Spleen (tissue), 11 donors: ENCODE measurements at regions not wholly inside any gene's neighbourhood (a gene's known extent, or its start where the extent isn't known, plus 50 kb on each side); places are given as distances from the start of the nearest gene placed in this dataset.

Experiments
- DNase-seq: peaks from one replicate; pipeline ENCODE4 v3.0.0-alpha.2; 2020
- H3K27ac ChIP-seq, 8 donors: fragments of 200-600 bp; sonication (generic) in 7 of 8; 1 replicate in 4 of 8; 2 replicates in 4 of 8; pipeline versions ENCODE4 v1.5.0 to v1.8.0; 2016 to 2021; ENCODE audit warnings: inconsistent platforms in 4 of 8, mild to moderate bottlenecking in 4 of 8, moderate library complexity in 1 of 8
- H3K27me3 ChIP-seq, 7 donors: fragments of 200-600 bp; sonication (generic) in 6 of 7; replicated peaks in 1 of 7; 1 replicate in 4 of 7; 2 replicates in 3 of 7; pipeline versions ENCODE4 v1.5.0 to v1.8.0; 2016 to 2021; ENCODE audit warnings: inconsistent platforms in 3 of 7, mild to moderate bottlenecking in 1 of 7
- H3K36me3 ChIP-seq, 6 donors: fragments of 200-600 bp; sonication (generic) in 5 of 6; 1 replicate in 4 of 6; 2 replicates in 2 of 6; pipeline versions ENCODE4 v1.5.0 to v1.8.0; 2016 to 2021; ENCODE audit warnings: inconsistent platforms in 2 of 6
- H3K4me1 ChIP-seq, 6 donors: fragments of 200-600 bp; sonication (generic) in 5 of 6; 1 replicate in 3 of 6; 2 replicates in 3 of 6; pipeline versions ENCODE4 v1.5.0 to v1.8.0; 2016 to 2021; ENCODE audit warnings: inconsistent platforms in 3 of 6
- H3K4me3 ChIP-seq, 8 donors: fragments of 200-600 bp; sonication (generic) in 7 of 8; 1 replicate in 4 of 8; 2 replicates in 4 of 8; pipeline versions ENCODE4 v1.5.0 to v1.8.0; 2016 to 2021; ENCODE audit warnings: inconsistent platforms in 4 of 8, mild to moderate bottlenecking in 4 of 8, moderate library complexity in 2 of 8
- H3K9me3 ChIP-seq, 8 donors: fragments of 200-600 bp; sonication (generic) in 7 of 8; 1 replicate in 4 of 8; 2 replicates in 4 of 8; pipeline versions ENCODE4 v1.5.0 to v1.8.0; 2016 to 2021; ENCODE audit warnings: inconsistent platforms in 4 of 8
- CTCF ChIP-seq, 11 experiments: fragments of 200-600 bp in 7 of 11; fragments of 450-650 bp in 4 of 11; sonication (generic) in 4 of 11; IDR thresholded peaks in 8 of 11; conservative IDR thresholded peaks in 3 of 11; 1 replicate in 7 of 11; 2 replicates in 4 of 11; pipeline versions ENCODE4 v1.4.0 to v1.8.0; 2016 to 2021; ENCODE audit warnings: antibody characterized with exemption in 11 of 11, inconsistent platforms in 4 of 11, mild to moderate bottlenecking in 1 of 11
- POLR2A ChIP-seq, 3 donors: fragments of 450-650 bp; IDR thresholded peaks; one replicate each; pipeline ENCODE4 v1.5.1; 2017; ENCODE audit warnings: antibody characterized with exemption in 3 of 3, mild to moderate bottlenecking in 1 of 3
- POLR2AphosphoS5 ChIP-seq, 3 donors: sonication (generic); formaldehyde crosslinking; IDR thresholded peaks; one replicate each; pipeline ENCODE4 v1.5.1; 2017; ENCODE audit warnings: antibody characterized with exemption in 3 of 3
- WGBS, 5 donors: extraction: QIAGEN DNeasy Blood & Tissue Kit in 3 of 5; methylation state at CpG; one replicate each; pipeline versions ENCODE4 v1.1.5 to v1.1.7; 2013 to 2018; 5-methylcytosine and 5-hydroxymethylcytosine counted together
- intact Hi-C: fragments of 100-400 bp; cut with DNase I; formaldehyde crosslinking; loops from one replicate; pipeline ENCODE4 v1.15.0; 2023; ENCODE audit warnings: low total_unique reads
- donor health status: healthy with polysubstance abuse.
- donor health status: DM: no; HTN: no; CAD: no; lungs with moderate emphysema.
- donor health status: DM: no; HTN: no; CAD: no.
- donor health status: Bipolar disorder and iron deficiency.
- donor health status: healthy.
- donor health status: DM: no; HTN: no; CAD: no.
- donor health status: DM: yes; HTN: yes; CAD: no.

DNA sequence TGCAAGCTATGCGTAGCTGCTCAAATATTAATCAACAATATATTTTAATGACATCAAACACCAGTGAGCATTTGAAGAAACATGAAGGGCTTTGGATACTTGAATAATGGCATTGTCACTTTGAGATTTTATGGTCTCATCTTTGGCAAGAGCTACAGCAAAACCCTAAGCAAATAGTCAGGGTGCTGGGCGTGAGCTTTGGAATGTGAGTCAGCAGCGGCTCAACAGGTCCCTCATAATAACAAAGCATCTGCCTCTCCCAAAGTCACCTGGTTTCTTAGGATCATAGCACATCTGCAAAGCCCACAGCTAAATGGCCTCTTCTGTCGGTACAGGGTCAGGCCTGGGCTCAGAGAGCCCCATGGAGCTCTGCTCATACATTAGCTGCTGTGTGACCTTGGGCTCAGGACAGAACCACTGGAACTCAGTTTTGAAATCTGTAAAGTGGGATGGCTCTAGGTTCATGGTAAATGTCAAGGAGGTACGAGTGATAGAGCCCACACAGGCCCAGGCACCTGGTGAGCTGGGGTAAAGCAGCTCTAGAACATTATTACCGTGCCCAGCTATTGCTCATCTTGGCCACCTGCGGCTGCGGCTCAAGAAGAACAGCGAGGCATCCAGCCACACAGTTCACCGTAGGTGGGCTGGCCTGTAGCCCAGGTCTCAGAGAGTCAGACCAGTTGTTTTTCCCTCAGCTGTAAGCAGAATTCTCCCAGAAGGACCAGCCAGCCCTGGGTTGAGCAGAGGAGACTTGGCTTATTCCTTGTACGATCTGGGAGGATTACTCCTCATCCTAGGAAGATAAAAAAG, 544.5 kb upstream of the CDH11 start:
- Histone ChIP-seq H3K4me1 (peaks cover 0 to 9% (median 2%) of the 10 kb centered on the region in 6 donors), H3K36me3 (no peaks in the 10 kb centered on the region), H3K9me3 (peaks cover 0 to 3% (median 0%) of the 10 kb centered on the region in 8 donors), H3K27me3 (no peaks in the 10 kb centered on the region), H3K4me3 (no peak overlapping the region), H3K27ac (no peak overlapping the region)
- intact Hi-C loops = no loop called here
- TF ChIP-seq CTCF (IDR thresholded peaks at IDR 0.05 in 8 of 11, conservative IDR thresholded peaks at IDR 0.05 in 3 of 11) = no peak
- no peak for TF ChIP-seq POLR2A (IDR thresholded peaks at IDR 0.05)
- TF ChIP-seq POLR2AphosphoS5 (IDR thresholded peaks at IDR 0.05) = no peak
- WGBS, 5 donors = 85 to 95% (median 91%) methylated on average over 9 to 11 of the region's 11 CpGs
- DNase-seq = no peak

- no peak for TF ChIP-seq POLR2A (IDR thresholded peaks at IDR 0.05)
- Histone ChIP-seq H3K36me3 (no peaks in the 10 kb centered on the region), H3K4me1 (peaks cover 0 to 2% (median 0%) of the 10 kb centered on the region in 6 donors), H3K27me3 (no peaks in the 10 kb centered on the region), H3K4me3 (no peak overlapping the region), H3K27ac (no peak overlapping the region), H3K9me3 (peaks cover 0 to 3% (median 0%) of the 10 kb centered on the region in 8 donors)
- WGBS, 5 donors = 80 to 91% (median 81%) methylated on average over 3 of the region's 3 CpGs
- no peak for DNase-seq
- intact Hi-C loops = no loop called here
Measured at GRCh38 chr16:65665586-65665985, 543.7 kb upstream of the CDH11 start.

DNA sequence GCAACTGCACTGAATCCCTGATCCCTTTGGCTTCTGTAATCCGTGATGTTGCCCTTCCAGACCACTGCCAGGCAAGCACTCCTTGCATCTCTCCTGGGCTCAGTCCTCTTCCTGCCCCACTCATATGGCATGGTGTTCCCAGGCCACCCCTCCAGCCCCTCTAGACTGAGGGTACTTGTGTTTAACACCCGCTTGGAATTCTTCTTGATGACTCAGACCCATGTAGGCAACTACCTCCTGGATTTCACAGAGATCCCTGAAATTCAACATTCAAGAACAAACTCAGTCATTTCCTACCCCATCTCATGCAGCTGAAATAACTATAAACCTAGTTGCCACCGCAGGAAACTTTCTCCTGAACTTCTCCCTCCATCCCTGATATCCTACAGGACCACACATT, 541.9 kb upstream of the CDH11 start:
- DNase-seq = no peak
- no peaks in the 10 kb centered on the region for H3K4me1 ChIP-seq
- H3K9me3 ChIP-seq = no peaks in the 10 kb centered on the region
- intact Hi-C loops = no loop called here
- WGBS, 5 donors = 80 to 96% (median 88%) methylated on average over 3 of the region's 3 CpGs
- H3K27ac ChIP-seq = no peak overlapping the region
- H3K27me3 ChIP-seq = peaks cover 0 to 6% (median 0%) of the 10 kb centered on the region in 7 donors
- TF ChIP-seq CTCF (IDR thresholded peaks at IDR 0.05 in 8 of 11, conservative IDR thresholded peaks at IDR 0.05 in 3 of 11) = no peak
- no peak for TF ChIP-seq POLR2AphosphoS5 (IDR thresholded peaks at IDR 0.05)
- TF ChIP-seq POLR2A (IDR thresholded peaks at IDR 0.05) = no peak
- no peak overlapping the region for H3K4me3 ChIP-seq
- no peaks in the 10 kb centered on the region for H3K36me3 ChIP-seq

DNA sequence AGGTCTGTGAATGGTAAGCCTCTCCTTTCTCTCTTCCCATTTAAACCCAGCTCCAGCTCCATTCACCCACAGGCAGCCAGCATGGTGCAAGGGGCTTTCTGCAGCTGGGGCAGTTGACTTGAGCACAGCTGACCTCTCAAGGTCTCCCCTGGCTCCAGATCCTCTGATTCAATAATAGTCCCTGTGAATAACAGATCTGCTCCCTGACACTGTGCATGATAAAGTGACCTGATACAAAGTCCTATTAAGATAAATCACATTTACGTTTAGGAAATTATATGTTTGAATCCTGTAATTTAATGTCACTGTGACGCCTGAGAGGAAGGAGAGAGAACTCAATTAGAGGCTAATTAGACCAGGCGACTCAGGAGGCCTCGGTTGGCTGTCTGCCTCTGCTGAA, 540.4 kb upstream of the CDH11 start:
- Histone ChIP-seq H3K4me3 (no peak overlapping the region), H3K36me3 (no peaks in the 10 kb centered on the region), H3K27ac (no peak overlapping the region), H3K27me3 (peaks cover 0 to 20% (median 0%) of the 10 kb centered on the region in 7 donors), H3K4me1 (peaks cover 0 to 4% (median 0%) of the 10 kb centered on the region in 6 donors), H3K9me3 (no peaks in the 10 kb centered on the region)
- intact Hi-C loops = no loop called here
- DNase-seq = no peak
- no peak for TF ChIP-seq POLR2AphosphoS5 (IDR thresholded peaks at IDR 0.05)
- no peak for TF ChIP-seq POLR2A (IDR thresholded peaks at IDR 0.05)
- TF ChIP-seq CTCF (IDR thresholded peaks at IDR 0.05 in 8 of 11, conservative IDR thresholded peaks at IDR 0.05 in 3 of 11) = no peak
- WGBS, 5 donors = 75 to 91% (median 84%) methylated on average over 4 of the region's 4 CpGs
